H9 (cell line): ENCODE measurements at regions not wholly inside any gene's neighbourhood (a gene's known extent, or its start where the extent isn't known, plus 50 kb on each side); places are given as distances from the start of the nearest gene placed in this dataset.

Experiments used
- DNase-seq: peaks from one replicate; pipeline ENCODE4 v3.0.0-alpha.2; 2017
- H2AFZ ChIP-seq: one replicate; pipeline ENCODE4 v1.6.1; 2013; ENCODE audit warnings: mild to moderate bottlenecking, low read length, control low read depth, moderate library complexity
- H2AK5ac ChIP-seq: 2 replicates; pipeline ENCODE4 v1.6.1; 2013; ENCODE audit warnings: low read length, control low read depth, mixed read lengths; ENCODE audit not compliant: insufficient read length
- H2BK120ac ChIP-seq: one replicate; pipeline ENCODE4 v1.6.1; 2013; ENCODE audit warnings: low read depth, mild to moderate bottlenecking, low read length, control low read depth, inconsistent platforms; ENCODE audit not compliant: poor library complexity, severe bottlenecking
- H2BK12ac ChIP-seq: 2 replicates; pipeline ENCODE4 v1.6.1; 2013; ENCODE audit warnings: low read length, control low read depth, mixed read lengths, low read depth; ENCODE audit not compliant: insufficient read length
- H2BK15ac ChIP-seq: 2 replicates; pipeline ENCODE4 v1.6.1; 2013; ENCODE audit warnings: low read depth, low read length, control low read depth
- H2BK20ac ChIP-seq: one replicate; pipeline ENCODE4 v1.6.1; 2013; ENCODE audit warnings: low read depth, mild to moderate bottlenecking, low read length, control low read depth, inconsistent platforms; ENCODE audit not compliant: poor library complexity, severe bottlenecking
- H2BK5ac ChIP-seq: 2 replicates; pipeline ENCODE4 v1.6.1; 2013; ENCODE audit warnings: low read length, control low read depth, mixed read lengths; ENCODE audit not compliant: insufficient read length
- H3K14ac ChIP-seq: 2 replicates; pipeline ENCODE4 v1.6.1; 2013; ENCODE audit warnings: low read length, control low read depth; ENCODE audit not compliant: insufficient read depth
- H3K18ac ChIP-seq: 2 replicates; pipeline ENCODE4 v1.6.1; 2013; ENCODE audit warnings: low read depth, mild to moderate bottlenecking, mixed read lengths, low read length, control low read depth; ENCODE audit not compliant: insufficient read length
- H3K23ac ChIP-seq: 2 replicates; pipeline ENCODE4 v1.6.1; 2013; ENCODE audit warnings: low read length, control low read depth, mixed read lengths, low read depth; ENCODE audit not compliant: insufficient read length
- H3K23me2 ChIP-seq: 2 replicates; pipeline ENCODE4 v1.6.1; 2013; ENCODE audit warnings: low read depth, mild to moderate bottlenecking, mixed read lengths, low read length, control low read depth; ENCODE audit not compliant: insufficient read length, poor library complexity, severe bottlenecking
- H3K27ac ChIP-seq: 2 replicates; pipeline ENCODE4 v1.5.1; 2013; ENCODE audit warnings: low read length, control low read depth, mixed read lengths, low read depth; ENCODE audit not compliant: insufficient read length
- H3K27me3 ChIP-seq: 2 replicates; pipeline ENCODE4 v1.6.1; 2013; ENCODE audit warnings: low read length, control low read depth, inconsistent platforms; ENCODE audit not compliant: insufficient read depth
- H3K4ac ChIP-seq: 2 replicates; pipeline ENCODE4 v1.6.1; 2013; ENCODE audit warnings: low read depth, mild to moderate bottlenecking, control low read depth, inconsistent platforms, low read length, moderate library complexity
- H3K4me1 ChIP-seq: 2 replicates; pipeline ENCODE4 v1.6.1; 2013; ENCODE audit warnings: low read length, control low read depth, inconsistent platforms; ENCODE audit not compliant: insufficient read depth
- H3K4me2 ChIP-seq: 2 replicates; pipeline ENCODE4 v1.6.1; 2013; ENCODE audit warnings: low read length, control low read depth, mixed read lengths; ENCODE audit not compliant: insufficient read length, insufficient read depth
- H3K56ac ChIP-seq: 2 replicates; pipeline ENCODE4 v1.6.1; 2013; ENCODE audit warnings: low read depth, mild to moderate bottlenecking, mixed read lengths, low read length, control low read depth; ENCODE audit not compliant: insufficient read length
- H3K79me1 ChIP-seq: 2 replicates; pipeline ENCODE4 v1.6.1; 2013; ENCODE audit warnings: low read depth, mild to moderate bottlenecking, moderate library complexity, low read length, control low read depth, inconsistent platforms; ENCODE audit not compliant: insufficient read depth, poor library complexity, severe bottlenecking
- H3K79me2 ChIP-seq: 2 replicates; pipeline ENCODE4 v1.6.1; 2013; ENCODE audit warnings: low read length, control low read depth, inconsistent platforms; ENCODE audit not compliant: insufficient read depth
- H3K9ac ChIP-seq: 2 replicates; pipeline ENCODE4 v1.6.1; 2013; ENCODE audit warnings: low read length, control low read depth, mixed read lengths; ENCODE audit not compliant: insufficient read length; ENCODE audit errors: extremely low read depth
- H3K9me3 ChIP-seq: one replicate; pipeline ENCODE4 v1.6.1; 2013; ENCODE audit warnings: low read depth, low read length, inconsistent platforms; ENCODE audit not compliant: control insufficient read depth
- H3T11ph ChIP-seq: one replicate; pipeline ENCODE4 v1.6.1; 2013; ENCODE audit warnings: mild to moderate bottlenecking, low read length, control low read depth, inconsistent platforms
- H4K20me1 ChIP-seq: one replicate; pipeline ENCODE4 v1.6.1; 2013; ENCODE audit not compliant: control insufficient read depth, insufficient read length, insufficient read depth
- H4K5ac ChIP-seq: 2 replicates; pipeline ENCODE4 v1.6.1; 2013; ENCODE audit warnings: low read depth, mild to moderate bottlenecking, mixed read lengths, low read length, control low read depth; ENCODE audit not compliant: insufficient read length
- H4K8ac ChIP-seq: replicated peaks from 2 replicates; pipeline ENCODE4 v1.6.1; 2013; ENCODE audit warnings: low read length, control low read depth, mixed read lengths, low read depth; ENCODE audit not compliant: insufficient read length
- H4K91ac ChIP-seq: 2 replicates; pipeline ENCODE4 v1.6.1; 2013; ENCODE audit warnings: low read depth, mild to moderate bottlenecking, moderate library complexity, mixed read lengths, low read length, control low read depth; ENCODE audit not compliant: insufficient read length
- H3K27ac Mint-ChIP-seq, 3 experiments: 2 replicates in 2 of 3; 3 replicates in 1 of 3; pipeline ENCODE4 v1.8.0; 2020 to 2021; ENCODE audit warnings: mixed read lengths in 3 of 3, mild to moderate bottlenecking in 1 of 3, moderate library complexity in 1 of 3
- H3K27me3 Mint-ChIP-seq: 2 replicates; pipeline ENCODE4 v1.8.0; 2021; ENCODE audit warnings: low read depth, mild to moderate bottlenecking, moderate library complexity, mixed read lengths
- H3K36me3 Mint-ChIP-seq, 3 experiments: 2 replicates in 2 of 3; 3 replicates in 1 of 3; pipeline ENCODE4 v1.8.0; 2020 to 2021; ENCODE audit warnings: low read depth in 3 of 3, mixed read lengths in 3 of 3; ENCODE audit not compliant: insufficient read depth in 1 of 3
- H3K4me1 Mint-ChIP-seq, 2 experiments: 2 replicates each; pipeline ENCODE4 v1.8.0; 2020; ENCODE audit warnings: mixed read lengths in 2 of 2
- H3K4me3 Mint-ChIP-seq, 2 experiments: 2 replicates in 1 of 2; 3 replicates in 1 of 2; pipeline ENCODE4 v1.8.0; 2020 to 2021; ENCODE audit warnings: mild to moderate bottlenecking in 2 of 2, mixed read lengths in 2 of 2, moderate library complexity in 1 of 2
- H3K9me3 Mint-ChIP-seq, 2 experiments: 2 replicates in 1 of 2; 3 replicates in 1 of 2; pipeline ENCODE4 v1.8.0; 2020; ENCODE audit warnings: mild to moderate bottlenecking in 2 of 2, mixed read lengths in 2 of 2, moderate library complexity in 1 of 2
- CTCF ChIP-seq: fragments of 200-600 bp; sonication (generic); conservative IDR thresholded peaks from 3 replicates; pipeline ENCODE4 v1.8.0; 2021; ENCODE audit warnings: antibody characterized with exemption, mild to moderate bottlenecking
- whole genome bisulfite sequencing: extraction: QIAGEN DNeasy Blood & Tissue Kit; methylation state at CpG from one replicate; pipeline ENCODE4 v1.1.7; 2013; ENCODE audit warnings: missing lambda C conversion rate, low lambda C conversion rate, mixed read lengths; ENCODE audit not compliant: insufficient read length; ENCODE audit errors: extremely low coverage; 5-methylcytosine and 5-hydroxymethylcytosine counted together

- Histone ChIP-seq H4K91ac (no peak overlapping the region), H2BK12ac (no peak overlapping the region), H3K79me2 (no peaks in the 10 kb centered on the region), H3K4me1 (no peaks in the 10 kb centered on the region; the same call in 1 of the 2 replicates), H2BK5ac (no peak overlapping the region), H2AK5ac (no peak overlapping the region), H2BK15ac (no peak overlapping the region), H3K79me1 (no peaks in the 10 kb centered on the region), H3K9ac (no peak overlapping the region), H2AFZ (no peak overlapping the region), H3K9me3 (no peaks in the 10 kb centered on the region), H3K23me2 (no peaks in the 10 kb centered on the region), H3K14ac (no peak overlapping the region), H3K56ac (no peak overlapping the region), H2BK120ac (no peak overlapping the region), H2BK20ac (no peak overlapping the region), H3K27me3 (no peaks in the 10 kb centered on the region), H4K20me1 (no peaks in the 10 kb centered on the region), H3K23ac (no peak overlapping the region), H3K18ac (no peak overlapping the region), H4K5ac (no peak overlapping the region), H3K27ac (no peak overlapping the region), H4K8ac (no peak overlapping the region), H3T11ph (no peak overlapping the region), H3K4me2 (peak overlapping the region; percentile 55), H3K4ac (no peak overlapping the region)
- Mint-ChIP-seq H3K27ac (no peak overlapping the region; a peak in 1 of 7 replicates), H3K9me3 (no peaks in the 10 kb centered on the region; a peak in 3 of 5 replicates), H3K27me3 (peaks cover 25% of the 10 kb centered on the region), H3K4me1 (peaks cover 19 to 21% of the 10 kb centered on the region in 2 experiments), H3K4me3 (peak overlapping the region; percentile 70 to 71), H3K36me3 (no peaks in the 10 kb centered on the region; a peak in 2 of 7 replicates)
- peak; percentile 51 for DNase-seq
- no CpG with 5 or more reads among the region's 31 CpGs for WGBS
- no peak for TF ChIP-seq CTCF
Observed at GRCh38 chr15:99486371-99487336, 79.1 kb upstream of the MEF2A start.
